Cardiac fibroblast (primary cell): ENCODE measurements at regions not wholly inside any gene's neighbourhood (a gene's known extent, or its start where the extent isn't known, plus 50 kb on each side); places are given as distances from the start of the nearest gene placed in this dataset.
"Not testable (repeated sequence)": the region's sequence is repeated elsewhere in the genome, so short reads cannot be mapped to it uniquely, and the experiment has no call there.

Experiments
- DNase-seq, 2 donors: peaks; one replicate each; pipeline versions ENCODE4 v3.0.0 to v3.0.0-alpha.2; 2010; ENCODE audit warnings: low read depth in 2 of 2
- H3K4me3 ChIP-seq, 2 donors: replicated peaks in 1 of 2; 1 replicate in 1 of 2; 2 replicates in 1 of 2; pipeline ENCODE4 v1.5.1; 2011; ENCODE audit warnings: low read depth in 2 of 2, low read length in 2 of 2, mild to moderate bottlenecking in 2 of 2, moderate library complexity in 1 of 2
- CTCF ChIP-seq: IDR thresholded peaks from one replicate; pipeline ENCODE4 v1.5.1; 2011; ENCODE audit warnings: low read depth, mild to moderate bottlenecking, low read length, inconsistent platforms

DNA sequence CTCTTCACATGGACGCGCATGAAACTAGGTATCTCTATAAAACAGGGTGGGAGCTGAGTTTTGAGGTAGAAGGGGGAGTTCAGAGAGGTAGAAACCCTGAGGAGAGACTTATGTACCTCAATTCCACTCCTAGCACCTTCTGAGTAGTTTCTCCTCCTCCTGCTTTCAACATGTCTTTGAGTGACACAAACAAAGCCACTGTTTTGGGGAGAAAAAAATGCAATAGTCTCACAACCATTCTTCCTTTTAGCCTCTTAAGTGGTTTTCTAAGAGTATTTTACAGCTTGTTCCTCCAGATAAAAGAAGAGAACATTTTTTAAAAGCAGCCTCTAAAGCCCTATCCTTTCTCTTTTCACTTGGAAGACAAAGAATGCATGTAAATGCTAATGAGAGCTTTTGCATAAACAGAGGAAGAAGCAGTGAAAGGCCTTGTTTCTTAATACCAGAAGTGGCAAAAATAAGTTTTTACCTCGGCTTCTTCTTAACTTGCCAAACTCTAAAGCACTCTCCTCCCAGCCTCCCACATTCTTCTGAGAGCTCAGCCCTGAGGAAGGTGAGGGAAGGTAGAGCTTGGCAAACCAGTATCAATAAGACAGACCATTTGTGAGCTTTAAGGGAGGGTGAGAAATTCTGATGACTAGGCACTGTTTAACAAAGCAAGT is 1304.4 kb upstream of the ACVR2A start:
- TF ChIP-seq CTCF, result no peak
- no peak for DNase-seq
- H3K4me3 ChIP-seq, result no peak overlapping the region

DNA sequence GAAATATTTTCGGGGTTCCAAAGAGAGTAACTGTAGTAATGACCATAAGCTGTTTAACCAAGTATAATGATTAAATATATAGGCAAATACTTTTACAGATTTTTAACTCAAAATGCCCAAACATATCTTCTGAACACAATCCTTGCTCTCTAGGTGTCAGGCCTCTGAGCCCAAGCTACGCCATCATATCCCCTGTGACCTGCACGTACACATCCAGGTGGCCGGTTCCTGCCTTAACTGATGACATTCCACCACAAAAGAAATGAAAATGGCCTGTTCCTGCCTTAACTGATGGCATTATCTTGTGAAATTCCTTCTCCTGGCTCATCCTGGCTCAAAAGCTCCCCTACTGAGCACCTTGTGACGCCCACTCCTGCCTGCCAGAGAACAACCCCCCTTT is 1305.1 kb upstream of the ACVR2A start:
- H3K4me3 ChIP-seq, DNase-seq: not testable (repeated sequence)

- no peak for TF ChIP-seq CTCF
- no peak for DNase-seq
- no peak overlapping the region for H3K4me3 ChIP-seq
These were observed 1307.4 kb upstream of the ACVR2A start for GRCh38 chr2:146537477-146537876.

DNA sequence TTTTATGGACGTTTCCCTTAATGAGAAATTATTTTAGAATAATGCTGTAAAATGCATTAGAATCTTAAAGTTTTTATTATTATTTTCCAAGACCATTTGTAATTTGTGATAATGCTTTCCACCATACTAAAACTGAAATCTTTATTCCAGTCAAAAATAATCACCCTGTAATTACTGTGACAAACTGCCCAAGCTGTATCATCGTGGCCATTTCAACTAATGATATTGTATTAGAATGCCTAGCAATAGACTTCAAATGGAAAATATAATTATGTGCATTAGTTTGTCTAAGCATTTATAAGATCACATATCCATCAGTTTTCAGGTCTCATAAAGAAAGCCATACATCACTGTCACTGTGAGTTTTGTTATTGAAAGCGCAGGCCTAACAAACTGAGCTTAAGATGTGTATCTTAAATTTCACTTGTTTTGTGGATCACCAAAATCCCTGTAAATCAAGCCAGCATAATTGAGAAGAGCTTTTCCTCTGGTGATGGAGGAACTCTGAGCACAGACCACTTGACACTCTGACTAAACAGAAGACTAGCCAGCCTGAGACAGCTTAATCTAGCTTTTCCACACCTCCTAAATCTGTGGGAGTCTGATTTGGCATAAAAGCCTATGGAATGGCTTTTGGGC is 1312.2 kb upstream of the ACVR2A start:
- DNase-seq, result no peak
- no peak overlapping the region for H3K4me3 ChIP-seq
- no peak for TF ChIP-seq CTCF

- DNase-seq, result no peak
- TF ChIP-seq CTCF, result no peak
- H3K4me3 ChIP-seq, result no peak overlapping the region
These were observed 1312.8 kb upstream of the ACVR2A start for GRCh38 chr2:146532009-146532408.

DNA sequence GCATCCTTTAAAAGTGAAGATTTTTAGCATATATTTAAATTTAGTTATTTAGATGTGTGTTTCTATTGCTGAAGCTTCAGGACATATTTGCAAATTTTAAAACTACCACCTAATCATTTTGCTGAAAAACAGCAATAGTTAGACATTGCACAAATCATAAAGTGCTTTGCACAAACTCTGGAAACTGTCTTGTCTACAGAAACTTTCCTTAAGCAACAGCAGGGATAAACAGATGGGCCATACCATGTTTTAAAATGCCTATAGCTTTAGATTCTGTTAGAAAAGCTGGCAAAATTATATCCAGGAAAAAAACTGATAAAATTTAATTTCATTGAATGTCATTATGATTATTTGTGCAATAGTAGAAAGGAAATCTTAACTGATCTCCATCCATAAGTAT is 1313.9 kb upstream of the ACVR2A start:
- H3K4me3 ChIP-seq, result no peak overlapping the region
- TF ChIP-seq CTCF, result no peak

DNA sequence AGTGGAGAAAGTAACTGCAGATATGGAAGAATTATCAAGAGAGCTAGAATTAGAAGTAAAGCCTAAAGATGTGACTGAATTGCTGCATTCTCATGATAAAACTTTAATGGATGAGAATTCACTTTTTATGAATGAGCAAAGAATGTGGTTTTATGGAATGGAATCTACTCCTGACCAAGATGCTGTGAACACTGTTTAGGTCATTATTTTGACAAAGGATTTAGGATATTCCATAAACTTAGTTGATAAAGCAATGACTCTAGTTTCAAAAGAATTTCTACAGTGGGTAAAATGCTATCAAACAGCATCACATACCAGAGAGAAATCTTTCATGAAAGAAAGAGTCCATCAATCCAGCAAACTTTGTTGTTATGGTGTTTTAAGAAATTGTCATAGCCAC is 1317.7 kb upstream of the ACVR2A start:
- no peak for TF ChIP-seq CTCF
- DNase-seq, result no peak
- H3K4me3 ChIP-seq, result no peak overlapping the region

More for the DNA sequence above, 1313.9 kb upstream of the ACVR2A start:
- DNase-seq, result no peak
